HT1080 (cell line): ENCODE measurements at regions not wholly inside any gene's neighbourhood (a gene's known extent, or its start where the extent isn't known, plus 50 kb on each side); places are given as distances from the start of the nearest gene placed in this dataset.
"Not testable (repeated sequence)": the region's sequence is repeated elsewhere in the genome, so short reads cannot be mapped to it uniquely, and the experiment has no call there.

Experiments used
- DNase-seq: peaks from one replicate; pipeline ENCODE4 v3.0.0-alpha.2; 2015; ENCODE audit warnings: low read depth

GRCh38 chr13:64718116-64718515 is 2512.0 kb downstream of the PCDH9 start:
- DNase-seq: no peak

GRCh38 chr13:64716936-64717335 is 2513.2 kb downstream of the PCDH9 start:
- DNase-seq: no peak

GRCh38 chr13:64709079-64709478 is 2521.1 kb downstream of the PCDH9 start:
- DNase-seq: no peak

- no peak for DNase-seq
Measured at GRCh38 chr13:64704121-64704649, 2526.0 kb downstream of the PCDH9 start.

GRCh38 chr13:64697226-64697625 is 2532.9 kb downstream of the PCDH9 start:
- no peak for DNase-seq

- DNase-seq: peak; percentile 69
Measured at GRCh38 chr13:64688893-64689677, 2541.1 kb downstream of the PCDH9 start.

- not testable (repeated sequence) for DNase-seq
Measured at GRCh38 chr13:64686536-64686935, 2543.6 kb downstream of the PCDH9 start.

- no peak for DNase-seq
Measured at GRCh38 chr13:64684685-64685431, 2545.3 kb downstream of the PCDH9 start.

- no peak for DNase-seq
Measured at GRCh38 chr13:64684108-64684507, 2546.0 kb downstream of the PCDH9 start.

GRCh38 chr13:64680739-64681138 is 2549.4 kb downstream of the PCDH9 start:
- no peak for DNase-seq

- DNase-seq: peak; percentile 34
Measured at GRCh38 chr13:64675255-64675892, 2554.8 kb downstream of the PCDH9 start.

GRCh38 chr13:64674126-64674525 is 2556.0 kb downstream of the PCDH9 start:
- DNase-seq: no peak

GRCh38 chr13:64672751-64673150 is 2557.4 kb downstream of the PCDH9 start:
- no peak for DNase-seq

- DNase-seq: no peak
Measured at GRCh38 chr13:64662887-64663593, 2567.1 kb downstream of the PCDH9 start.

GRCh38 chr13:64648293-64648692 is 2581.8 kb downstream of the PCDH9 start:
- DNase-seq: no peak

- DNase-seq: no peak
Measured at GRCh38 chr13:64643066-64643465, 2587.1 kb downstream of the PCDH9 start.

- DNase-seq: no peak
Measured at GRCh38 chr13:64640002-64640401, 2590.1 kb downstream of the PCDH9 start.

- peak; percentile 29 for DNase-seq
Measured at GRCh38 chr13:64639206-64639605, 2590.9 kb downstream of the PCDH9 start.

GRCh38 chr13:64633948-64634347 is 2596.2 kb downstream of the PCDH9 start:
- DNase-seq: no peak

- DNase-seq: no peak
Measured at GRCh38 chr13:64627654-64628053, 2602.5 kb downstream of the PCDH9 start.

- no peak for DNase-seq
Measured at GRCh38 chr13:64626105-64626504, 2604.0 kb downstream of the PCDH9 start.
